ENCODE measurements at regions not wholly inside any gene's neighbourhood (a gene's known extent, or its start where the extent isn't known, plus 50 kb on each side); places are given as distances from the start of the nearest gene placed in this dataset.
"Not testable (repeated sequence)": the region's sequence is repeated elsewhere in the genome, so short reads cannot be mapped to it uniquely, and the experiment has no call there.

DNA sequence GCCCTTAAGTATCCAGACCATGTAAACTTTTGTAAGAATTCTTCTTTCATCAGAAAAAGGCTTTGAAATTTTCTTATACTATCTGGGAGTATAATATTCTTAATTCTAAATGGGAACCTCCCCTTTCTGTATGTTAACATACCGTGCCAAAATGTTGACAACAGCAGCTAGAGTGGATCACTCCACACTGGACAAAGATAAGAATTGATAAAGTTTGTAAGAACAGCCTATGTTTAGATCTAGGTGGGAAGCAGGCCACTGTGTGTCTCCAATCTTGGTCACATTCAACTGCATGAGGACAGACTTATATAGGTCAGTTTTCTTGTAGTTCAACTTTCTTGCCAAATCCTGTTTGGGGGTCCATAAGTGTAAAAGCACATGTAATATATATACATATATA is 235.7 kb downstream of the RPIA start:
- DNase-seq = no peak

DNA sequence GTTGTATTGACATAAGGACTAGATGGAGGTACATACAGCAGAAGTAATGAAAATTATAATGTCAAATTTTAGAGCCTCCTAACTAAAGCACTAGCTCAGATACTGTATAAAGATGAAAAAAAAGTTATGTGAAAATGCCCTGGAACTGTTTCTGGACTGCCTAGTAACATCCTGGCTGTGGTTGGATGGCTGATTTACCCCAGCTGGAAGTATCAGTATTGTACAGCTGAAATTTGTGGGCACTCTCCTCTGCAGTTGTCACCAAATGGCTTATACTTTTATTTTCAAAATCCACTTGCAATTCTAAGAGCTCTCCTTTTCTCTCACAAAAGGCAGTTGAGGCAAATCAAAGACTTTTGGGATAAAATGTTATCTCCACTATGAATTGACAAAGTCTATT is 239.2 kb downstream of the RPIA start:
- no peak for DNase-seq

DNA sequence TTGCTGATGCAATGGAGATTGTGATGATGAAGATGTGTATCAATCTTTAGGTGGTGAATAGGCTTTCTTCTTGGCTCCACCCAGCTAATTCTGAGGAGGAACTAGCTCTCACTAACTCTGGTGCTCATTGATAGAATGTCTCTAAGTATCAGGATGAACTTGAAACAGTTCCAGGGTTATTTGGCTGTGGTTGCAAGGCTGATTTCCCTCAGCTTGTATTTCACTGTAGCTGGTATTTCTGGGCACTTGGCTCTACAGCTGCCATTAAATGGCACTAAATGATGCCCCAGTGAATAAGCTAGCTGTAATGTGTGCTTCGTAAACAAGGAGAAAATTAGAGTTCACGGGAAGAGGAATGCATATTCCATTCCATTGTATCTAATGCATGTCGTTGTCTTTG is 241.2 kb downstream of the RPIA start:
- no peak for DNase-seq

DNA sequence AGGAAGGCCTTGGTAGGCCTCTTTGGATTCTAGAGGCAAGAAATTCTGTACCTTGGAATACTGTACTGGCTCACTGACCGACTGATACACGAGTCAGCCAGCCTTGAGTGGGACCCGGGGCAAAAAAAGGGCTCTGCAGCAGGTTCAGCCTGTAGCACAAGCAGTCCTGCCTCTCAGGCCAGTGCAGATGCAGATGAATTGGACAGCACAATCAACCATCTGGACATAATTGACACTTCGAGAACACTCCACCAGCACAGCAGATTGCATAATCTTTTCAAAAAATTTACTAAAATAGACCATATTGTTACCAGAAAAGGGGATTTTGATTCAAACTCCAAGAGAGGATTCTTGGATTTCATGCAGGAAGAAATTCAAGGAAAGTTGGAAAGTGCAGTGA is 241.6 kb downstream of the RPIA start:
- no peak for DNase-seq

DNA sequence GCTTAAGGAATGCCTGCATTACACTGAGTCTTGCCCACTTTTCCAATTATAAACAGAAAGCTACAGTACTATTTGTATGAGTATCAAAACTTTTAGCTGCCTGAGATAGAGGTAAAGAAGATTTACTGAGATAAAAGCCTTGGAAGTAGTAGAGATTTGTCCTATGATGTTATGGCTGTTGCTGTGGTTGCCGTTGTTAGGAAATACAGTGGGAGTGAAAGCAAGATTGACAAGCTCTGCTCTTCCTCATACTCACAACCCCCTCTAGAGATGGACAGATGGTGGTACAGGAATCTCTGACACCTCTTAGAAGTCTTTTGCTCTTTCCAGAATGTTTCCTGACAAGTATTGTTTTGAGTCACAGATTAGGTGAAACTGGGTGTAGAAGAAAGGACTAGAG is 242.5 kb downstream of the RPIA start:
- peak; percentile 74 for DNase-seq

DNA sequence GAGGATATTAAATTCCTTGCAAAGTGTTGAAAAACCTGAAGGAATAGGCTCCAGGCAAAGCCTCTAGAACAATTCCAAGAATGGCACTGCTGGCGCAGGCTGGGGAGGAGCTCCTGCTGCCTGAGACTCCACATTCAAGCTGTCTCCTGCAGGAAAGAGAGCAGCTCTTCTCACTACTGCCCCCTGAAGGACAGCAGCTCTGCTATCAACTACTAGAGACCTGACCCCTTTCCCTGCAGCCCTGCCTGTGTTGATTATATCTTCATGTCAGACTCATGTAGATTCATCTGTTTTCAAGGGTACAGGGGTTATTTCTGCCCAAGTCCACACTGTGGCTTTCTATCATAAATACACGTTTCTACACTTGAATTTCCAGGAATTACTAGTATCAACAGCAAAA is 249.7 kb downstream of the RPIA start:
- peak; percentile 13 for DNase-seq

DNA sequence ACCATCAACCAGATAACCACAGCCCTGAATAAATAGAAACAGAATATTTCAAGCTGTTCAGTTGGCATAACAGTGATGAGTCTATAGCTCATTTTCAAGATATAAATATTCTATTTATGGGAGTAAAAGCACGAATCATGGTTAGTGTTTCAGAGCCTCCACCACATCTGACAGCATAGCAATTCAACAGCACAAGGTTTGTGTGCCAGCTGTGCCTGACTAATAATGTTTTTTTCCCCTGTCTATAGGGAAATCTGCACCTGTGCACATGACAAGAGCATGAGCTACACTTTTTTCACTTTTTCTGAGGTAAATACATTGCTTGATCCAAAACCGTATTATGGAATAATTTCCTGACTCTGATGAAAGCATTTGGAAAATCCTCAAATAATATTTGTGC is 251.3 kb downstream of the RPIA start:
- DNase-seq = no peak

DNA sequence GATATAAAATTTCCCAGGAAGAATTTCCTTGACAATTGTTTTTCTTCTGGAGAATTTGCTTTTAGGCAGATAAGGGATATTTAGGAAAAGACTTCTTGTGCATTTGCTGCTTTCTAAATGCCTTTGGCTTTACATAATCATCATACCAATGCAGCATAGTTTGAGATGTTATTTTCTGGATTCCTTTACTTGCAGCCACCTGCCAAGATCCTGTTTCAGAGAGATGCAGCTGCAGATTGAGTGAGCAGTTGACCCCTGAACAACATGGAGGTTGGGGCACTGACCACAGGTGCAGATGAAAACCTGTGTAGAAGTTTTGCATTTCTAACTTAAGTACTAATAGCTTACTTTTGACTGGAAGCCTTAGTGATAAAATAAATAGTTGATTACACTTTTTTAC is 257.9 kb downstream of the RPIA start:
- DNase-seq = no peak

DNA sequence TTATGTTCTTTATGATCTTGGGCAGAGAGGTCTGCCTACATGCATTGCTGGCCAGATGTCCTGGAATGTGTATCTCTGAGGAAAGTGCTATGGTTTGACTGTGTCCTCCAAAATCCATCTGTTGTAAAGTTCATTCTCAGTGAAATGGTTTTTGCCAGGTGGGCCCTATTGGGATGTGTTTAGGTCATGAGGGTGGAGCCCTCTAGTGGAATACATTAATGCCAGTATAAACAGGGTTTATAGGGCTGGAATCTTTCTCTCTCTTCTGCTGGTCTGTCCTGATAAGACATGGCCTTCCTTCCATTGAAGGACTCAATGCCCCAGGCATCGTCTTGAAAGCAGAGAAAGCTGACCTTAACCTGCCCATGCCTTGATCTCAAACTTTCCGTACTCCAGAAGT is 258.5 kb downstream of the RPIA start:
- no peak for DNase-seq

DNA sequence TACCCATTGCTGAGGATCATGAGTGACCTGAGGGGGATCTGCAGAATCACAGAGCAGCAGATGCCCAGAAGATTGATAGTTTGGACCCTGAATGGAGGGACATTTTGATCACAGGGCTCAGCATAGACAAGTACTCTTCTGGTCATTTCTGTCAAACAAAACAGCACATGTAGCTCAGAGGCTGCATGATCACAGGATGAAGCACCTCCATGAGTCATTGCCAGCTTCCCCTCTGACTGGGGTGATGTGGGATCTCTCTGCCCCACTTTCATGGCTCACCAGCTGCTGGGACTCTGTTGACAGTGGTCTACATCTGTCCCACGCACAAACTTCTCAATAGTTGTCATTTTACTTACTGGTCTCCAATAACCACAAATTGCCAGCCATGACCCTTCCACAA is 264.1 kb downstream of the RPIA start:
- DNase-seq = no peak

DNA sequence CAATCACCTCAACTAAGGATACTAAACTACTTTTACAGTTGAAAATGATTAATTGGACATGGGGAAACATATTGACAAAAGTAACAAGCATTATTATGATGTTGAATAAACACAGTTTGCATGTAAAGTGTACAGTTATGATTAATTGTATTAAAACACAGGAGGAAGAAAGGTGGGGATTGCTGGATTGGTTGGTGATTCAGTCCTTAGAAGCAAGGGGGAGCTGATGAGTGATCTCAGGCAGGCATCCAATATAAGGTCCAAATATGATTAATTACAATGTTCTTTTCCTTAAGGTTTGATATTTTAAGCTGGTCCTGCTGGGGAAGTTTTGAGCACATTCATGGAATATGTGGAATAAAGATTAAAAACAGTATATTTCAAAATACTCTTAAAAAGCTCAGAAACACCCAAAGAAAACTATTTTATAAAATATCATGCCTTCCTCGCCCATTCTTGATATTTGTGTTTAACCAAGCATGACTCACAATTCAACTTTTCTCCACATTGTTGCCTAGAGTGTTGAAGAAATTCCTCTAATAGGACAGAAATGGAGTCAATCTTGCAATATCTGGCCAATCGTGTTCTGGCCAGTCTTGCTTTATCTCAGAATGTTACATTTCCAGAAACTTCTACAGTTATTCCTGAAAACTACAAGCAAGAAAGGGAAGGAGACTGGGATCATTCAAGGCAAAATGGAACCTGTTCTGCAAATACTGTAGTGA is 268.2 kb downstream of the RPIA start:
- no peak for DNase-seq

DNA sequence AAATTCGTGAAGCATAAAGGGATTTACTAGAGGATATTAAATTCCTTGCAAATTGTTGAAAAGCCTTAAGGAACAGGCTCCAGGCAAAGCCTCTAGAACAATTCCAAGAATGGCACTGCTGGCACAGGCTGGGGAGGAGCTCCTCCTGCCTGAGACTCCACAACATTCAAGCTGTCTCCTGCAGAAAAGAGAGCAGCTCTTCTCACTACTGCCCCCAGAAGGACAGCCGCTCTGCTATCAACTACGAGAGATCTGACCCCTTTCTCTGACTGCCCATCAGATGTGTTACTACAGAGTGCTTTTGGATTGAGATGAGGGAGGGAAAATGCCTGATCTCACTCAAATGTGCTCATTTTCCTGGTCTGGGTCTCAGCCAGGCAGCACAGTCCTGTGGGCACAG is 269.9 kb downstream of the RPIA start:
- not testable (repeated sequence) for DNase-seq

DNA sequence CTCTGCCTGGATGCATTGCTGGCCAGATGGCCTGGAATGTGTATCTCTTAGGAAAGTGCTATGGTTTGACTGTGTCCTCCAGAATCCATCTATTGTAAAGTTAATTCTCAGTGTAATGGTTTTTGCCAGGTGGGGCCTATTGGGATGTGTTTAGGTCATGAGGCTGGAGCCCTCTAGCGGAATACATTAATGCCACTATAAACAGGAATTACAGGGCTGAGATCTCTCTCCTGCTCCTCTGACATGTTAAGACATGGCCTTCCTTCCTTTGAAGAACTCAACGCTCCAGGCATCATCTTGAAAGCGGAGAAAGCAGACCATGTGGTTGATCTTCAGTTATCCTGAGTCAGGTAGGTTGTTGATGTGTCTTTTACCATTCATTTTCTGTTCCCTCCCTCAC is 276.4 kb downstream of the RPIA start:
- no peak for DNase-seq

DNA sequence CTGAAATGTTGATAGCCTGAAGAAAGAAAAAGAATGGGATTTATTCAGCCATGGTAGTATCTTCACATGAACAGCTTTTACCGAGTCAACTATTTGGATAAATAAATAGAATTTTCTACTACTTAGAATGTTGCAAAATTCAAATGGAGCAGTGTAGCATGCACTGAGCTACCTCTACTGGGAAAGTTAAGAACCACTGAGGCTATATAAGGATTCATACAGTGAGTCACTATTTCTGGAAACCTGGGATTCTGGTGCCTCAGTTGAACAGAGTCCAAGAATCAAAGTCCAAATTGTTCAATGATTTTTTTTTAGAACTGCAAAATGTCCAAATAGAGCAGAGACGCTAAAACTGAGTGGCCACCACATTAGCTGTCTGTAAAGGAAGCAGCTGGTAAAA is 286.5 kb downstream of the RPIA start:
- not testable (repeated sequence) for DNase-seq

DNA sequence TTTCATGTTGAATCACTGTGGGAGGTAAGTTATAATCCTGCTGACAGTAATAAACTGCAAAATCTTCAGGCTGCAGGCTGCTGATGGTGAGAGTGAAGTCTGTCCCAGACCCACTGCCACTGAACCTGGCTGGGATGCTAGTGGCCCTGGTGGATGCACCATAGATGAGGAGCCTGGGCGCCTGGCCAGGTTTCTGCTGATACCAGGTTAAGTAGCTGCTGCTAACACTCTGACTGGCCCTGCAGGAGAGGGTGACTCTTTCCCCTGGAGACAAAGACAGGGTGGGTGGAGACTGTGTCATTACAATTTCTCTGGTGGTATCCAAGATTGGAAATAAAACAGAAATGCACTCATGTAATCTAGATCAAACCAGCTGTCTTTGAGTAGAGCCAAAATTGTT is 287.0 kb downstream of the RPIA start:
- DNase-seq = not testable (repeated sequence)

DNA sequence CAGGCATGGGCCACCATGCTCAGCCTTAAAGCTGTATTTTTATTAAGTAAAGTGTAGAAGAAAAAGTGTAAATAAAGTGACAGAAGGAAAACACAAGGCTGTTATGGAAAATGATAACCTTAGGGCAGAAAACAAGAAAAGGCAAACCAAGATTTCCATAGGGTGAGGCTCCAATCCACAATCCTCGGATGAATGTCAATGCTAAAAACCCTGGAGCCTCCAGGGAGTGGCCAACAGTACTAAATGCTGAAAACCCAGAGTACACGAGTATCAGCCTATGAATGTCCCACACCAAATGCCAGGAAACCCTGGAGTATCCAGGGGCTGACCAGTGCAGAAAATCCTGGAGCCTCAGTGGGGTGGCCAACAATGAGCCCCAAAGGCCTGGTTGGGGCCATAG is 292.6 kb downstream of the RPIA start:
- not testable (repeated sequence) for DNase-seq

DNA sequence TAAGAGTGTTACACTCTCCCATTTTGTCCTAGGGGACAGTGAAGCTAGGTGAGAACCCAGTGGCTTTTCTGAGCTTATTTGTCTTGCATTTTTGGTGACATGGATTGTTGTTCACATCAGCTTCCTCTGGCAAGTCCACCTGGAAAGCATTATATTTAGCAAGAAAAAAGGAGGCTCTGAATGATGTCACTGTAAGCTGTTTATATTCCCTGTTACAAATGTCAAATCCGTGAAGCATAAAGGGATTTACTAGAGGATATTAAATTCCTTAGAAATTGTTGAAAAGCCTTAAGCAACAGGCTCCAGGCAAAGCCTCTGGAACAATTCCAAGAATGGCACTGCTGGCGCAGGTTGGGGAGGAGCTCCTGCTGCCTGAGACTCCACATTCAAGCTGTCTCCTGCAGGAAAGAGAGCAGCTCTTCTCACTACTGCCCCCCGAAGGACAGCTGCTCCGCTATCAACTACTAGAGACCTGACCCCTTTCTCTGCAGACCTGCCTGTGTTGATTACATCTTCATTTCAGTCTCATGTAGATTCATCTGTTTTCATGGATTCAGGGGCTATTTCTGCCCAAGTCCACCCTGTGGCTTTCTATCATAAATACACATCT is 295.4 kb downstream of the RPIA start:
- not testable (repeated sequence) for DNase-seq

DNA sequence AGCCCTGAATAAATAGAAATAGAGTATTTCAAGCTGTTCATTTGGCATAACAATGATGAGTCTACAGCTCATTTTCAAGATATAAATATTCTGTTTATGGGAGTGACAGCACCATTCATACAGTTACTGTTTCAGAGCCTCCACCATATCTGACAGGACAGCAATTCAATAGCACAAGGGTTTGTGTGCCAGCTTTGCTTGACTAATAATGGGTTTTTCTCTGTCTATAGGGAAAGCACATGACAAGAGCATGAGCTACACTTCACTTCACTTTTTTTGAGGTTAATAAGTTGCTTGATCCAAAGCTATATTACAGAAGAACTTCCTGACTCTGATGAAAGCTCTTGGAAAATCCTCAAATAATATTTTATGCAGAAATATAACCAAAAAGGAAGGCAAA is 297.1 kb downstream of the RPIA start:
- DNase-seq = not testable (repeated sequence)

DNA sequence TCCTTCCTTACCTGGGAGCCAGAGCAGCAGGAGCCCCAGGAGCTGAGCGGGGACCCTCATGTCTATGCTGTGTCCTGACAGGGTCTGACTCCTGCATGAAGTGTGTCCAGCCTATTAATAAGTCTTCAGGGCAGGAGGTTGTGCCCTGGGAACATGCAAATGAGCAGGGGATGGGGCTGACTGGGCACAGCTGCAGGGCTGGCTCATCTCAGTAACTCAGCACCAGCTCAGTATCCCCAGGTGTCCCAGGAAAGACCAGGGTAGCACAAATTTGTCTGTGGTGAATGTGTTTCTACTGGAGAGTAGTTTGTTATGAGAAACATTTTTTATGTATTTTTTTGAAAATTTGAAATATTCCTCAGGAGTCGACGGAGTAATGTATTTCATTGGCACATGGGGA is 301.3 kb downstream of the RPIA start:
- not testable (repeated sequence) for DNase-seq

DNA sequence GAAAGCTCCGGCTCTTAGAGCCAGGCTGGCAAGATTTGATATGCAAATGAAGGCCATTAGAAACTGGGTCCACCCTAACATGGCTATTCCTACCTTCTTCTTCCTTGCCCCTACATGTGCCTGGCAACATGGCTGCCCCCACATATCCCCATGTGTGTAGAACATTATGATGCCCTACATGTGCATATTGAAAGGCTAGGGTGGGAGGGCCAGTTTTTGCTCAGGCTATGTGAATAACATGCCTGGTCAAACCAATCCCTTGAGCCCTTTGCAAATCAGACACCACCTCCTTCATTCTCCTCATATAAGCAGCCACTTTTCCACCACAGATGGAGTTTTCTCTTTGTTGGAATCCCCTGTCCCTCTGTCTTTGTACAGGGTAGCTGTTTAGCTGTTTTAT is 303.4 kb downstream of the RPIA start:
- DNase-seq = not testable (repeated sequence)

DNA sequence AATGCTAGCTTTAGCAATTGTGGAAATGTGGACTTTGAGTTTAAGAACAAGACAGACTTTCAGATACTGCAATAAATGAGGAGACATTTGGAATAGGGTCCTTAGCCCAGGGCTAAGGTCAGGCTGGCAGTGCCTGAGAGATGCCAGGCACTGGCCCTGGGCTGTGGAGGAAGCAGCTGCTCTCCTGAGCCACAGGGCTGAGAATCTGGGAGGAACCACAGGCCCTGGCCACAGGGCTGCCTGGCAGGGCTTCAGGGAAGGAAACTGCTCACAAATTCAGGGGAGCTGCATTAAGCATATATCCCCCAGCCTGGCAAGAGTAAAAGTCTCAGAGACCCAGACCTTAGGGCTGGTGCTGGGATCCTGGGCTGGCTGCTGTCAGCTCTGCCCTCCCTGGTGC is 305.1 kb downstream of the RPIA start:
- not testable (repeated sequence) for DNase-seq

DNA sequence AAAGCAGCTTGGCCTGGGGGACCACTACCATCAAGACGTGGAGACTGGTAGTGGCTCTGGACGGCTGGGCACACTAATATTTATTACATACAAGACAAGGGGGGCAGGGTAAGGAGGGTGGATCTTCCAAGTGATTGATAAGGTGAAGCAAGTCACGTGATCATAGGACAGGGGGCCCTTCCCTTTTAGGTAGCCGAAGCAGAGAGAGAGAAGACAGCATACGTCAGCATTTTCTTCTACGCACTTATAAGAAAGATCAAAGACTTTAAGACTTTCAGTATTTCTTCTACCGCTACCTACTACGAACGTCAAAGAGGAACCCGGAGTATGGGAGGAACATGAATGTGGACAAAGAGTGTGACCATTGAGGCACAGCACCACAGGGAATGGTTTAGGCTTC is 307.9 kb downstream of the RPIA start:
- no peak for DNase-seq

DNA sequence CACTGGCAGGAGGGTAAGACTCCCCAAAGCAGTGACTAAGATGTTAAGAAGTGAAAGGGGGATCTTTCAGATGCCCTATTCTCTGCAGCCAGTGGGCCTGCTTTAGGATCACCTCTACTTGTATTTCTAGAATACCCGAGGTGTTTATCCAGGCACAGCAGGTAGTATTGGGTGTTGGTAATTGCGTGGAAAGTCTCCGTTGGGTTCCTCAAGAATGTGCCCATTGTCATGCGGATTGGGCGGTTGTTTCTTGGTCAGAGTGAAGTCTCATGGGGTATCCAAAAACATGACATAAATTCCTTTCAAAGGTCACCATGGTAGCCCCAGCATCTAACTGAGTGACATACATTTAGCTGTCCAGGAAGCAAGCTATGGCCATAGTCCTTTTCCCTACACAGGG is 308.8 kb downstream of the RPIA start:
- DNase-seq = no peak

DNA sequence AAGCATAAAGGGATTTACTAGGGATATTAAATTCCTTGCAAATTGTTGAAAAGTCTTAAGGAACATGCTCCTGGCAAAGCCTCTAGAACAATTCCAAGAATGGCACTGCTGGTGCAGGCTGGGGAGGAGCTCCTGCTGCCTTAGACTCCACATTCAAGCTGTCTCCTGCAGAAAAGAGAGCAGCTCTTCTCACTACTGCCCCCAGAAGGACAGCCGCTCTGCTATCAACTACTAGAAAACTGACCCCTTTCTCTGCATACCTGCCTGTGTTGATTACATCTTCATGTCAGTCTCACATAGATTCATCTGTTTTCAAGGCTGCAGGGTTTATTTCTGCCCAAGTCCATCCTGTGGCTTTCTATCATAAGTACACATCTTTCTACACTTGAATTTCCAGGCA is 312.8 kb downstream of the RPIA start:
- not testable (repeated sequence) for DNase-seq

DNA sequence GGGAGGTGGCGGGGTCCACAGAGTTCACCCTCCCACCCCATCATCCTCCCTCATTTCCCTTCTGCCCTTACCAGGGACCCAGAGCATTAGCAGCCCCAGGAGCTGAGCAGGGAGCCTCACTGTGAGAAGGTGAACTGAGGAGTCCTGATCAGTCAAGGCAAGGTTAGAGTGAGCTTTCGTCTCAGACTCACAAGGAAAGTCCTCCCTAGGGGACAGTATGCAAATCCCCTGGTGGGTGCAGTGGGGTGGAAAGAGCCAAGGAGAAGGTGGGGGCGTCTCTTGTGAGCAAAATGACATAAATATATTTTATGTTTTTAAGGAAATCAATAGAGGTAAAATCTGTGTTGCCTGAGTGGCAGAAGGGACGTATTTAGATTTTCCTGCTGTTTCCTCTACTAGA is 329.1 kb downstream of the RPIA start:
- not testable (repeated sequence) for DNase-seq
